HCT116 (cell line): ENCODE measurements at regions not wholly inside any gene's neighbourhood (a gene's known extent, or its start where the extent isn't known, plus 50 kb on each side); places are given as distances from the start of the nearest gene placed in this dataset.

ENCODE experiments used
- ATAC-seq: fragments of 200-7000 bp; cut with Tn5 transposase; 2 replicates; pipeline ENCODE4 v1.9.1; 2020; ENCODE audit warnings: mild to moderate bottlenecking, moderate library complexity
- BruUV-seq: library from RNA; stranded (reverse); fragments of 400-500 nt; replicated peaks from 2 replicates; lab custom pipeline; 2021; lab: Mats Ljungman, UMichigan
- CTCF ChIA-PET: fragments of 300-600 bp; sonication (Branson Sonifier 250); formaldehyde crosslinking; loops from one replicate; lab custom pipeline; 2021; ENCODE audit warnings: antibody characterized with exemption; lab: Charles Lee
- POLR2A ChIA-PET: fragments of 300-600, 350-600 bp; sonication (Branson Sonifier 250); formaldehyde crosslinking; loops from one replicate; lab custom pipeline; 2021; ENCODE audit warnings: antibody characterized with exemption; lab: Charles Lee
- RAD21 ChIA-PET, 2 experiments: fragments of 300-600 bp; sonication (Branson Sonifier 250); formaldehyde crosslinking; loops; one replicate each; lab custom pipeline; 2023; ENCODE audit warnings: low total read pairs in 2 of 2; ENCODE audit not compliant: uncharacterized antibody in 2 of 2, unreplicated experiment in 2 of 2, low non-redundant PET in 1 of 2; lab: Charles Lee
- DNase-seq: peaks from one replicate; pipeline ENCODE4 v3.0.0-alpha.2; 2010; ENCODE audit warnings: low read depth, low spot score
- H2AFZ ChIP-seq: fragments of 200-600 bp; shearing (Covaris generic), sonication (generic); 2 replicates; pipeline ENCODE4 v1.6.1; 2017; ENCODE audit warnings: low read depth, mixed run types, mixed read lengths, antibody characterized with exemption, low read length; ENCODE audit not compliant: poor library complexity, severe bottlenecking
- H3K27ac ChIP-seq: 2 replicates; pipeline ENCODE4 v1.5.1; 2012; ENCODE audit warnings: low read depth, low read length
- H3K27me3 ChIP-seq: fragments of 200-600 bp; sonication (generic); 2 replicates; pipeline ENCODE4 v1.6.1; 2016; ENCODE audit warnings: mixed run types, low read length, mixed read lengths; ENCODE audit not compliant: insufficient read depth
- H3K36me3 ChIP-seq, 2 experiments: fragments of 200-500 bp in 1 of 2; fragments of 200-600 bp in 1 of 2; sonication (Bioruptor generic) in 1 of 2; sonication (generic) in 1 of 2; 2 replicates each; pipeline versions ENCODE4 v1.5.1 to v1.6.1; 2014 to 2016; ENCODE audit warnings: low read length in 2 of 2, inconsistent platforms in 1 of 2, mixed read lengths in 1 of 2, mixed run types in 1 of 2; ENCODE audit not compliant: insufficient read depth in 2 of 2, control insufficient read depth in 1 of 2
- H3K4me1 ChIP-seq, 2 experiments: fragments of 200-600 bp in 1 of 2; sonication (generic) in 1 of 2; 2 replicates each; pipeline versions ENCODE4 v1.5.1 to v1.6.1; 2012 to 2017; ENCODE audit warnings: low read length in 2 of 2, inconsistent platforms in 1 of 2, mild to moderate bottlenecking in 1 of 2, mixed read lengths in 1 of 2, mixed run types in 1 of 2, moderate library complexity in 1 of 2; ENCODE audit not compliant: insufficient read depth in 2 of 2, control insufficient read depth in 1 of 2
- H3K4me2 ChIP-seq: fragments of 200-600 bp; sonication (generic); 2 replicates; pipeline ENCODE4 v1.6.1; 2017; ENCODE audit warnings: mixed run types, low read length, mixed read lengths
- H3K4me3 ChIP-seq, 2 experiments: fragments of 200-600 bp in 1 of 2; sonication (generic) in 1 of 2; replicated peaks in 1 of 2; 2 replicates each; pipeline ENCODE4 v1.5.1; 2011 to 2016; ENCODE audit warnings: low read length in 2 of 2, control low read depth in 1 of 2, low read depth in 1 of 2, mild to moderate bottlenecking in 1 of 2, mixed read lengths in 1 of 2, mixed run types in 1 of 2
- H3K79me2 ChIP-seq: fragments of 200-600 bp; sonication (generic); 2 replicates; pipeline ENCODE4 v1.6.1; 2017; ENCODE audit warnings: mild to moderate bottlenecking, mixed run types, low read length, moderate library complexity, mixed read lengths; ENCODE audit not compliant: insufficient read depth
- H3K9ac ChIP-seq: fragments of 200-600 bp; sonication (generic); 2 replicates; pipeline ENCODE4 v1.6.1; 2016; ENCODE audit warnings: low read length, mixed read lengths
- H3K9me2 ChIP-seq: fragments of 200-600 bp; sonication (generic), shearing (Covaris generic); 2 replicates; pipeline ENCODE4 v1.6.1; 2017; ENCODE audit warnings: mixed run types, mild to moderate bottlenecking, moderate library complexity; ENCODE audit not compliant: insufficient read depth
- H3K9me3 ChIP-seq, 2 experiments: fragments of 200-500 bp in 1 of 2; fragments of 200-600 bp in 1 of 2; sonication (Bioruptor generic) in 1 of 2; sonication (generic) in 1 of 2; 2 replicates each; pipeline ENCODE4 v1.6.1; 2014 to 2017; ENCODE audit warnings: low read length in 2 of 2, mixed read lengths in 2 of 2, inconsistent platforms in 1 of 2, low read depth in 1 of 2, mild to moderate bottlenecking in 1 of 2, mixed run types in 1 of 2, moderate library complexity in 1 of 2; ENCODE audit not compliant: control insufficient read depth in 1 of 2, insufficient read depth in 1 of 2
- H4K20me1 ChIP-seq: fragments of 200-600 bp; sonication (generic), shearing (Covaris generic); 2 replicates; pipeline ENCODE4 v1.6.1; 2017; ENCODE audit warnings: mixed run types, mild to moderate bottlenecking, moderate library complexity; ENCODE audit not compliant: insufficient read depth
- ATF3 ChIP-seq: IDR thresholded peaks from 2 replicates; pipeline ENCODE4 v1.6.1; 2012
- CBX3 ChIP-seq: IDR thresholded peaks from 2 replicates; pipeline ENCODE4 v1.6.1; 2012; ENCODE audit warnings: low read depth
- EGR1 ChIP-seq: IDR thresholded peaks from 2 replicates; pipeline ENCODE4 v1.6.1; 2012; ENCODE audit warnings: low read depth
- ELF1 ChIP-seq: IDR thresholded peaks from 2 replicates; pipeline ENCODE4 v1.6.1; 2012; ENCODE audit warnings: low read depth, borderline replicate concordance
- EZH2 ChIP-seq: fragments of 200-600 bp; sonication (generic); IDR thresholded peaks from 2 replicates; pipeline ENCODE4 v1.6.1; 2017; ENCODE audit warnings: antibody characterized with exemption, mixed run types
- EZH2phosphoT487 ChIP-seq: fragments of 200-600 bp; IDR thresholded peaks from 2 replicates; pipeline ENCODE4 v1.6.1; 2018; ENCODE audit warnings: antibody characterized with exemption, borderline replicate concordance
- FOSL1 ChIP-seq: IDR thresholded peaks from 2 replicates; pipeline ENCODE4 v1.6.1; 2012; ENCODE audit warnings: low read depth
- JUND ChIP-seq: IDR thresholded peaks from 2 replicates; pipeline ENCODE4 v1.6.1; 2012
- MAX ChIP-seq: IDR thresholded peaks from 2 replicates; pipeline ENCODE4 v1.6.1; 2012
- POLR2A ChIP-seq: IDR thresholded peaks from 2 replicates; pipeline ENCODE4 v1.7.0; 2011; ENCODE audit warnings: borderline replicate concordance; ENCODE audit not compliant: insufficient read depth, insufficient read length; ENCODE audit errors: extremely low read depth
- RAD21 ChIP-seq: IDR thresholded peaks from 2 replicates; pipeline ENCODE4 v1.6.1; 2012; ENCODE audit warnings: low read depth, mild to moderate bottlenecking
- SIN3A ChIP-seq: IDR thresholded peaks from 2 replicates; pipeline ENCODE4 v1.6.1; 2012; ENCODE audit warnings: low read depth
- SP1 ChIP-seq: IDR thresholded peaks from 2 replicates; pipeline ENCODE4 v1.6.1; 2012; ENCODE audit warnings: low read depth
- SRF ChIP-seq: IDR thresholded peaks from 2 replicates; pipeline ENCODE4 v1.6.1; 2012; ENCODE audit warnings: low read depth
- TCF7L2 ChIP-seq: IDR thresholded peaks from 2 replicates; pipeline ENCODE4 v1.7.0; 2011; ENCODE audit warnings: borderline replicate concordance, inconsistent platforms; ENCODE audit not compliant: insufficient read depth, insufficient read length; ENCODE audit errors: extremely low read depth
- YY1 ChIP-seq: IDR thresholded peaks from 2 replicates; pipeline ENCODE4 v1.6.1; 2011; ENCODE audit warnings: low read length, low read depth, moderate library complexity, mild to moderate bottlenecking; ENCODE audit not compliant: insufficient replicate concordance; ENCODE audit errors: extremely low read depth
- ZBTB33 ChIP-seq: IDR thresholded peaks from 2 replicates; pipeline ENCODE4 v1.6.1; 2011; ENCODE audit warnings: mild to moderate bottlenecking, low read length, moderate library complexity; ENCODE audit not compliant: insufficient replicate concordance; ENCODE audit errors: extremely low read depth
- ZNF274 ChIP-seq: fragments of 200-500 bp; sonication (Bioruptor generic); IDR thresholded peaks from 2 replicates; pipeline ENCODE4 v1.6.1; 2014; ENCODE audit warnings: mild to moderate bottlenecking, low read depth, low read length, inconsistent platforms
- intact Hi-C: fragments of 100-400 bp; cut with micrococcal nuclease; formaldehyde crosslinking; loops from 2 replicates; pipeline ENCODE4 v1.10.0; 2022

- no peaks in the 10 kb centered on the region for H3K79me2 ChIP-seq
- H3K27me3 ChIP-seq: no peaks in the 10 kb centered on the region
- DNase-seq (no peak), ATAC-seq (no peak)
- BruUV-seq: no TSS peak
- no peak overlapping the region for H3K9ac ChIP-seq
- no peak for TF ChIP-seq ZNF274
- no peak for TF ChIP-seq ATF3
- TF ChIP-seq POLR2A: no peak
- TF ChIP-seq SRF: no peak
- TF ChIP-seq EGR1: no peak
- no peak for TF ChIP-seq FOSL1
- no peak for TF ChIP-seq SIN3A
- TF ChIP-seq ZBTB33: no peak
- TF ChIP-seq RAD21: no peak
- TF ChIP-seq TCF7L2: no peak
- no peak for TF ChIP-seq YY1
- TF ChIP-seq EZH2phosphoT487: no peak
- TF ChIP-seq MAX: no peak
- TF ChIP-seq CBX3: no peak
- no peak for TF ChIP-seq ELF1
- no peak for TF ChIP-seq JUND
- no peak for TF ChIP-seq SP1
- TF ChIP-seq EZH2: no peak
- no peak overlapping the region for H3K4me2 ChIP-seq
- no peaks in the 10 kb centered on the region for H3K9me2 ChIP-seq
- H2AFZ ChIP-seq: no peak overlapping the region
- intact Hi-C loops: no loop called here
- no peak overlapping the region for H3K4me3 ChIP-seq
- H3K27ac ChIP-seq: no peak overlapping the region
- RAD21 ChIA-PET: no interaction called here
- CTCF ChIA-PET: no interaction called here
- H4K20me1 ChIP-seq: no peaks in the 10 kb centered on the region
- H3K4me1 ChIP-seq: peaks cover 11 to 16% of the 10 kb centered on the region in 2 experiments
- POLR2A ChIA-PET: no interaction called here
- no peaks in the 10 kb centered on the region for H3K9me3 ChIP-seq
- no peaks in the 10 kb centered on the region for H3K36me3 ChIP-seq
These were observed 168.2 kb downstream of the MN1 start for GRCh38 chr22:27633296-27633871.
